Endothelial cell of umbilical vein (primary cell): ENCODE measurements at regions not wholly inside any gene's neighbourhood (a gene's known extent, or its start where the extent isn't known, plus 50 kb on each side); places are given as distances from the start of the nearest gene placed in this dataset.

ENCODE experiments used
- BruUV-seq: library from RNA; stranded (reverse); fragments of 400-500 nt; replicated peaks from 2 replicates; lab custom pipeline; 2021; lab: Mats Ljungman, UMichigan
- CTCF ChIA-PET: fragments of 300-600, 350-600 bp; sonication (Branson Sonifier 250); formaldehyde crosslinking; loops from one replicate; lab custom pipeline; 2021; ENCODE audit warnings: antibody characterized with exemption, inconsistent platforms; lab: Charles Lee
- POLR2A ChIA-PET: fragments of 300-600, 350-600 bp; sonication (Branson Sonifier 250); formaldehyde crosslinking; loops from one replicate; lab custom pipeline; 2021; ENCODE audit warnings: antibody characterized with exemption, inconsistent platforms; lab: Charles Lee
- DNase-seq: peaks from one replicate; pipeline ENCODE4 v3.0.0-alpha.2; 2011; ENCODE audit warnings: low read depth, low spot score
- FAIRE-seq: peaks from 2 replicates; lab custom pipeline; 2011; peaks lifted over from hg19 to GRCh38; lab: Jason Lieb, UNC
- H2AFZ ChIP-seq: 2 replicates; pipeline ENCODE4 v1.6.0; 2012; ENCODE audit warnings: low read depth, low read length, control low read depth, inconsistent platforms
- H3K27ac ChIP-seq: 2 replicates; pipeline ENCODE4 v1.5.1; 2011; ENCODE audit warnings: low read depth, mild to moderate bottlenecking, control low read depth, low read length, moderate library complexity; ENCODE audit not compliant: insufficient read depth
- H3K27me3 ChIP-seq, 2 experiments: 2 replicates each; pipeline versions ENCODE4 v1.6.0 to v1.6.1; 2011; ENCODE audit warnings: low read length in 2 of 2, mixed read lengths in 1 of 2; ENCODE audit not compliant: control insufficient read depth in 2 of 2, insufficient read depth in 2 of 2
- H3K36me3 ChIP-seq, 2 experiments: 2 replicates in 1 of 2; 3 replicates in 1 of 2; pipeline ENCODE4 v1.5.1; 2011; ENCODE audit warnings: low read length in 2 of 2, mild to moderate bottlenecking in 1 of 2, moderate library complexity in 1 of 2; ENCODE audit not compliant: control insufficient read depth in 2 of 2, insufficient read depth in 2 of 2; ENCODE audit errors: extremely low read depth in 1 of 2
- H3K4me1 ChIP-seq: 3 replicates; pipeline ENCODE4 v1.5.1; 2011; ENCODE audit warnings: mild to moderate bottlenecking, low read length; ENCODE audit not compliant: control insufficient read depth, insufficient read depth; ENCODE audit errors: extremely low read depth
- H3K4me2 ChIP-seq: 2 replicates; pipeline ENCODE4 v1.6.1; 2011; ENCODE audit warnings: low read length, control low read depth, mixed read lengths; ENCODE audit not compliant: insufficient read depth
- H3K4me3 ChIP-seq, 3 experiments: fragments of 200-600 bp in 1 of 3; sonication (generic), shearing (Covaris generic) in 1 of 3; replicated peaks in 1 of 3; 2 replicates each; pipeline ENCODE4 v1.5.1; 2011 to 2016; ENCODE audit warnings: control low read depth in 3 of 3, low read length in 3 of 3, mild to moderate bottlenecking in 2 of 3, inconsistent platforms in 1 of 3, low read depth in 1 of 3, moderate library complexity in 1 of 3; ENCODE audit not compliant: insufficient read depth in 1 of 3
- H3K79me2 ChIP-seq: 2 replicates; pipeline ENCODE4 v1.6.0; 2012; ENCODE audit warnings: low read length, inconsistent platforms; ENCODE audit not compliant: control insufficient read depth, insufficient read depth
- H3K9ac ChIP-seq: replicated peaks from 2 replicates; pipeline ENCODE3; 2011; ENCODE audit warnings: low read length, control low read depth; ENCODE audit not compliant: insufficient read depth; ENCODE audit errors: extremely low read depth
- H3K9me1 ChIP-seq: replicated peaks from 3 replicates; pipeline ENCODE4 v1.6.0; 2011; ENCODE audit warnings: mild to moderate bottlenecking, low read length; ENCODE audit not compliant: control insufficient read depth, insufficient read depth; ENCODE audit errors: extremely low read depth
- H3K9me3 ChIP-seq: replicated peaks from 2 replicates; pipeline ENCODE4 v1.5.1; 2012; ENCODE audit warnings: low read length, inconsistent platforms; ENCODE audit not compliant: control insufficient read depth, insufficient read depth
- H4K20me1 ChIP-seq: replicated peaks from 2 replicates; pipeline ENCODE3; 2011; ENCODE audit warnings: mild to moderate bottlenecking, low read length; ENCODE audit not compliant: control insufficient read depth, insufficient read depth; ENCODE audit errors: extremely low read depth
- CTCF ChIP-seq, 2 donors: IDR thresholded peaks; 1 replicate in 1 of 2; 2 replicates in 1 of 2; pipeline ENCODE4 v1.5.1; 2011; ENCODE audit warnings: low read length in 2 of 2, mild to moderate bottlenecking in 2 of 2, moderate library complexity in 2 of 2, control low read depth in 1 of 2, inconsistent platforms in 1 of 2, low read depth in 1 of 2; ENCODE audit not compliant: insufficient read depth in 1 of 2; ENCODE audit errors: extremely low read depth in 1 of 2
- EZH2 ChIP-seq: IDR thresholded peaks from 2 replicates; pipeline ENCODE4 v1.6.1; 2012; ENCODE audit warnings: borderline replicate concordance, low read depth, mild to moderate bottlenecking, moderate library complexity, low read length, inconsistent platforms; ENCODE audit not compliant: severe bottlenecking
- FOS ChIP-seq: IDR thresholded peaks from 2 replicates; pipeline ENCODE4 v1.6.1; 2011; ENCODE audit warnings: mild to moderate bottlenecking, low read length, moderate library complexity, borderline replicate concordance; ENCODE audit not compliant: insufficient read depth
- GATA2 ChIP-seq: IDR thresholded peaks from 2 replicates; pipeline ENCODE4 v1.7.0; 2011; ENCODE audit warnings: low read depth, mild to moderate bottlenecking, moderate library complexity, mixed read lengths, low read length; ENCODE audit not compliant: insufficient read length, insufficient read depth
- JUN ChIP-seq: IDR thresholded peaks from 2 replicates; pipeline ENCODE4 v1.6.1; 2011; ENCODE audit warnings: borderline replicate concordance, low read depth; ENCODE audit not compliant: insufficient read length, insufficient read depth
- MAX ChIP-seq: IDR thresholded peaks from 2 replicates; pipeline ENCODE4 v1.6.1; 2011; ENCODE audit not compliant: insufficient read depth, insufficient read length
- MYC ChIP-seq: IDR thresholded peaks from one replicate; pipeline ENCODE4 v1.6.1; 2011; ENCODE audit warnings: mild to moderate bottlenecking, low read depth, low read length
- POLR2A ChIP-seq: IDR thresholded peaks from 2 replicates; pipeline ENCODE4 v1.6.1; 2012; ENCODE audit warnings: low read depth, mild to moderate bottlenecking, control low read depth, low read length
- POLR2AphosphoS5 ChIP-seq: IDR thresholded peaks from 2 replicates; pipeline ENCODE4 v1.6.1; 2012; ENCODE audit warnings: low read depth, mild to moderate bottlenecking, control low read depth, low read length, moderate library complexity; ENCODE audit not compliant: insufficient read depth
- dilution Hi-C: fragments of 300-500 bp; cut with MboI; formaldehyde crosslinking; loops from one replicate; pipeline ENCODE4 v1.15.0; 2019; ENCODE audit warnings: low sequenced_read_pairs; ENCODE audit not compliant: extremely low pct_ligation_motif_present
- intact Hi-C: fragments of 100-400 bp; cut with micrococcal nuclease; formaldehyde crosslinking; loops from one replicate; pipeline ENCODE4 v1.10.0; 2022

- dilution Hi-C loops (no loop called here), intact Hi-C loops (no loop called here)
Observed at GRCh38 chrX:35046660-35047296, 104.2 kb downstream of the FAM47B start.

More at GRCh38 chrX:35046660-35047296, 104.2 kb downstream of the FAM47B start:
- Histone ChIP-seq H3K9me3 (no peaks in the 10 kb centered on the region), H3K9ac (no peak overlapping the region), H3K79me2 (no peaks in the 10 kb centered on the region), H3K4me3 (no peak overlapping the region), H4K20me1 (no peaks in the 10 kb centered on the region), H3K27ac (no peak overlapping the region), H3K4me2 (no peak overlapping the region), H3K36me3 (no peaks in the 10 kb centered on the region), H3K9me1 (no peaks in the 10 kb centered on the region), H3K27me3 (no peaks in the 10 kb centered on the region), H2AFZ (peak overlapping the region; percentile 39), H3K4me1 (no peaks in the 10 kb centered on the region)
- POLR2A ChIA-PET: no interaction called here
- DNase-seq (peak; percentile 68), FAIRE-seq (peak; percentile 85)
- BruUV-seq: no TSS peak
- TF ChIP-seq MYC: no peak
- TF ChIP-seq FOS: no peak
- no peak for TF ChIP-seq JUN
- no peak for TF ChIP-seq CTCF (IDR thresholded peaks at IDR 0.05; ENCODE audit: extremely low read depth in 1 of 2, insufficient read depth in 1 of 2, low read depth in 1 of 2, low read length in 2 of 2)
- TF ChIP-seq EZH2: no peak
- no peak for TF ChIP-seq MAX
- TF ChIP-seq POLR2AphosphoS5: no peak
- no peak for TF ChIP-seq POLR2A
- TF ChIP-seq GATA2: no peak
- CTCF ChIA-PET: interaction anchor here (1.2 kb wide), 1 partner anchor 127 kb away, joined by 3 read pairs; no protein-coding TSS in a partner anchor
